B cell (primary cell): ENCODE measurements at regions not wholly inside any gene's neighbourhood (a gene's known extent, or its start where the extent isn't known, plus 50 kb on each side); places are given as distances from the start of the nearest gene placed in this dataset.

Source experiments
- ATAC-seq: fragments of 200-7000 bp; cut with Tn5 transposase; one replicate; pipeline ENCODE4 v1.10.0; 2021; ENCODE audit warnings: low read depth, mild to moderate bottlenecking, moderate number of reproducible peaks, moderate library complexity
- CTCF ChIA-PET: fragments of 350-600 bp; sonication (Branson Sonifier 250); formaldehyde crosslinking; loops from one replicate; lab custom pipeline; 2021; ENCODE audit warnings: antibody characterized with exemption, inconsistent platforms; lab: Charles Lee
- POLR2A ChIA-PET: fragments of 350-600 bp; sonication (Branson Sonifier 250); formaldehyde crosslinking; loops from one replicate; lab custom pipeline; 2021; ENCODE audit warnings: antibody characterized with exemption; lab: Charles Lee
- DNase-seq: peaks from one replicate; pipeline ENCODE4 v3.0.0; 2013
- H2AFZ ChIP-seq: 2 replicates; pipeline ENCODE4 v1.6.1; 2012; ENCODE audit warnings: mild to moderate bottlenecking, low read depth, low read length; ENCODE audit not compliant: insufficient read depth, poor library complexity, severe bottlenecking
- H3K27ac ChIP-seq, 2 donors: 1 replicate in 1 of 2; 2 replicates in 1 of 2; pipeline ENCODE4 v1.5.1; 2012 to 2013; ENCODE audit warnings: low read length in 2 of 2, mild to moderate bottlenecking in 2 of 2, moderate library complexity in 1 of 2
- H3K27me3 ChIP-seq, 4 experiments: fragments of 200-600 bp in 1 of 4; sonication (generic) in 1 of 4; replicated peaks in 1 of 4; 1 replicate in 2 of 4; 2 replicates in 2 of 4; pipeline versions ENCODE4 v1.6.1 to v1.7.0; 2013 to 2016; ENCODE audit warnings: low read length in 3 of 4, mild to moderate bottlenecking in 2 of 4, mixed read lengths in 1 of 4, moderate library complexity in 1 of 4; ENCODE audit not compliant: insufficient read depth in 4 of 4, control insufficient read depth in 3 of 4; ENCODE audit errors: control extremely low read depth in 1 of 4
- H3K36me3 ChIP-seq, 2 experiments: replicated peaks in 1 of 2; 1 replicate in 1 of 2; 2 replicates in 1 of 2; pipeline versions ENCODE4 v1.6.1 to v1.7.1; 2013; ENCODE audit warnings: low read length in 1 of 2; ENCODE audit not compliant: insufficient read depth in 2 of 2, control insufficient read depth in 1 of 2; ENCODE audit errors: control extremely low read depth in 1 of 2, extremely low read depth in 1 of 2
- H3K4me1 ChIP-seq, 2 donors: fragments of 200-600 bp in 1 of 2; sonication (generic) in 1 of 2; 1 replicate in 1 of 2; 2 replicates in 1 of 2; pipeline versions ENCODE4 v1.5.1 to v1.6.1; 2013 to 2017; ENCODE audit warnings: low read length in 2 of 2; ENCODE audit not compliant: control insufficient read depth in 2 of 2, insufficient read depth in 2 of 2
- H3K4me2 ChIP-seq: replicated peaks from 2 replicates; pipeline ENCODE3; 2012; ENCODE audit warnings: mild to moderate bottlenecking, low read depth, low read length; ENCODE audit not compliant: poor library complexity, severe bottlenecking
- H3K4me3 ChIP-seq, 5 experiments: fragments of 200-600 bp in 1 of 5; sonication (generic) in 1 of 5; 1 replicate in 3 of 5; 2 replicates in 2 of 5; pipeline versions ENCODE4 v1.5.1 to v1.7.0; 2011 to 2016; ENCODE audit warnings: low read length in 4 of 5, mild to moderate bottlenecking in 4 of 5, low read depth in 2 of 5, control low read depth in 1 of 5, moderate library complexity in 1 of 5; ENCODE audit not compliant: insufficient read depth in 1 of 5; ENCODE audit errors: control extremely low read depth in 1 of 5, extremely low read depth in 1 of 5
- H3K79me2 ChIP-seq: fragments of 200-600 bp; sonication (generic); one replicate; pipeline ENCODE4 v1.6.0; 2016; ENCODE audit warnings: low read length; ENCODE audit not compliant: control insufficient read depth, insufficient read depth
- H3K9ac ChIP-seq: fragments of 200-600 bp; sonication (generic); 2 replicates; pipeline ENCODE4 v1.6.1; 2017; ENCODE audit warnings: mild to moderate bottlenecking, low read length, moderate library complexity
- H3K9me3 ChIP-seq, 3 donors: one replicate each; pipeline versions ENCODE4 v1.6.1 to v1.7.1; 2013; ENCODE audit warnings: low read length in 2 of 3; ENCODE audit not compliant: control insufficient read depth in 2 of 3, insufficient read depth in 1 of 3; ENCODE audit errors: control extremely low read depth in 1 of 3
- H4K20me1 ChIP-seq: 2 replicates; pipeline ENCODE4 v1.6.0; 2012; ENCODE audit warnings: mild to moderate bottlenecking, low read length; ENCODE audit not compliant: insufficient read depth, control insufficient read depth, poor library complexity, severe bottlenecking
- H3K27ac Mint-ChIP-seq: one replicate; pipeline ENCODE4 v1.8.0; 2021; ENCODE audit warnings: mixed read lengths
- H3K27me3 Mint-ChIP-seq: one replicate; pipeline ENCODE4 v1.8.0; 2021; ENCODE audit warnings: mixed read lengths
- H3K4me1 Mint-ChIP-seq: one replicate; pipeline ENCODE4 v1.8.0; 2021; ENCODE audit warnings: mixed read lengths
- H3K4me3 Mint-ChIP-seq: one replicate; pipeline ENCODE4 v1.8.0; 2021; ENCODE audit warnings: mixed read lengths
- H3K9me3 Mint-ChIP-seq: one replicate; pipeline ENCODE4 v1.8.0; 2022; ENCODE audit warnings: mixed read lengths; ENCODE audit not compliant: insufficient read depth
- EZH2 ChIP-seq: IDR thresholded peaks from 2 replicates; pipeline ENCODE4 v1.6.1; 2012; ENCODE audit warnings: borderline replicate concordance, low read depth, mild to moderate bottlenecking, moderate library complexity, low read length; ENCODE audit not compliant: insufficient read depth, poor library complexity, severe bottlenecking
- WGBS: methylation state at CpG from one replicate; pipeline ENCODE4 v1.1.5; 2013; ENCODE audit warnings: missing lambda C conversion rate; ENCODE audit not compliant: insufficient coverage; 5-methylcytosine and 5-hydroxymethylcytosine counted together
- intact Hi-C: fragments of 100-400 bp; cut with micrococcal nuclease; formaldehyde crosslinking; loops from one replicate; pipeline ENCODE4 v1.10.0; 2022
- TF ChIP-seq, protein P1 (sequence below): fragments of 200-600 bp; IDR thresholded peaks from one replicate; pipeline ENCODE4 v1.8.0; 2022; ENCODE audit warnings: antibody characterized with exemption, mild to moderate bottlenecking

DNA sequence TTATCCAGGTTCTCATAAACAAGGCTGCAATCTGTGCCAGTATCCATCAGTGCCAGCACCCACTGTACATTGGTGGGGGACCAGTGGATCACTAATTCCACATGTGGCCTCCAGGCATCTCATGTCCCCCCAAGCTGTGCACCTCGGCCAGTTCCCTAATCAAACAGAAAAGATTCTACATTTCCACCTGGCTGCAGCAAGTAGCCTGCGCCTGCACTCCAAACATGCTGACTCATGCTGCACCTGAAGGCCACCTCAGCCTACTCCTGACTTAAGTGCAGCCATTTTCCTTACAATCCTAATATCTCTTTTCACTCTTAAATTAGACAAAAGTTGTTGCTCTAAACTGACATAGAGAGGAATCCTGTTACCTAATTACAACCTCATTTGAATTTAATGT, 729.4 kb upstream of the MIR17HG start:
- Histone ChIP-seq H3K79me2 (no peaks in the 10 kb centered on the region), H3K9me3 (peaks cover 0 to 33% (median 2%) of the 10 kb centered on the region in 3 donors), H3K9ac (no peak overlapping the region), H3K36me3 (no peaks in the 10 kb centered on the region), H3K27me3 (no peaks in the 10 kb centered on the region), H4K20me1 (no peaks in the 10 kb centered on the region), H3K4me2 (no peak overlapping the region), H3K4me3 (no peak overlapping the region), H3K27ac (no peak overlapping the region), H3K4me1 (no peaks in the 10 kb centered on the region), H2AFZ (no peak overlapping the region)
- WGBS: 96% methylated on average over 2 of the region's 2 CpGs
- H3K9me3 Mint-ChIP-seq: peaks cover 10% of the 10 kb centered on the region
- H3K27ac Mint-ChIP-seq: no peak overlapping the region
- TF ChIP-seq, protein P1, sequence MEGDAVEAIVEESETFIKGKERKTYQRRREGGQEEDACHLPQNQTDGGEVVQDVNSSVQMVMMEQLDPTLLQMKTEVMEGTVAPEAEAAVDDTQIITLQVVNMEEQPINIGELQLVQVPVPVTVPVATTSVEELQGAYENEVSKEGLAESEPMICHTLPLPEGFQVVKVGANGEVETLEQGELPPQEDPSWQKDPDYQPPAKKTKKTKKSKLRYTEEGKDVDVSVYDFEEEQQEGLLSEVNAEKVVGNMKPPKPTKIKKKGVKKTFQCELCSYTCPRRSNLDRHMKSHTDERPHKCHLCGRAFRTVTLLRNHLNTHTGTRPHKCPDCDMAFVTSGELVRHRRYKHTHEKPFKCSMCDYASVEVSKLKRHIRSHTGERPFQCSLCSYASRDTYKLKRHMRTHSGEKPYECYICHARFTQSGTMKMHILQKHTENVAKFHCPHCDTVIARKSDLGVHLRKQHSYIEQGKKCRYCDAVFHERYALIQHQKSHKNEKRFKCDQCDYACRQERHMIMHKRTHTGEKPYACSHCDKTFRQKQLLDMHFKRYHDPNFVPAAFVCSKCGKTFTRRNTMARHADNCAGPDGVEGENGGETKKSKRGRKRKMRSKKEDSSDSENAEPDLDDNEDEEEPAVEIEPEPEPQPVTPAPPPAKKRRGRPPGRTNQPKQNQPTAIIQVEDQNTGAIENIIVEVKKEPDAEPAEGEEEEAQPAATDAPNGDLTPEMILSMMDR: no peak
- no peak for TF ChIP-seq EZH2
- no peaks in the 10 kb centered on the region for H3K4me1 Mint-ChIP-seq
- DNase-seq: no peak
- CTCF ChIA-PET: no interaction called here
- no peak for ATAC-seq
- intact Hi-C loops: no loop called here
- no peaks in the 10 kb centered on the region for H3K27me3 Mint-ChIP-seq
- POLR2A ChIA-PET: no interaction called here
- H3K4me3 Mint-ChIP-seq: no peak overlapping the region

DNA sequence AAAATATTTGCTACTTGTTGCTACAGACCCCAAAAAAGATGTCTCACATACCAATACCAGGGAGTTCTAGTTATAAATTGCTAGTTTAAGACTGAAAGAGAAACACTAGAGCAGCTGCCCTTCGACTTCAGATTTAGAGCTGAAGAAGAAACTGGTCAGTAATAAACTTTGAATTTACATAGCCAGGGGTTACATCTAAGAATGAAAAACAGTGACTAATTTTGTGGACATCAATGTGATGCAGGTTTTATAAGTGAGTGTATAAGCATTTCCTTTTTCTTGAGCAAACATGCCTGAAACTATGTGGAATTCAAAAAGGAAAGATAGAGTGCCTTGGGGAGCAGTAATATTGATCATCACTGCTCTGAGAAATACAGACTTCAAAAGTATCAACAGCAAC, 724.9 kb upstream of the MIR17HG start:
- no peaks in the 10 kb centered on the region for H3K9me3 Mint-ChIP-seq
- intact Hi-C loops: no loop called here
- POLR2A ChIA-PET: no interaction called here
- no peak overlapping the region for H2AFZ ChIP-seq
- H3K9me3 ChIP-seq: peaks cover 0 to 4% (median 3%) of the 10 kb centered on the region in 3 donors
- no peaks in the 10 kb centered on the region for H3K4me1 ChIP-seq
- no peaks in the 10 kb centered on the region for H4K20me1 ChIP-seq
- no peaks in the 10 kb centered on the region for H3K36me3 ChIP-seq
- ATAC-seq: no peak
- H3K4me3 ChIP-seq: no peak overlapping the region
- no peak overlapping the region for H3K4me2 ChIP-seq
- H3K9ac ChIP-seq: no peak overlapping the region
- CTCF ChIA-PET: no interaction called here
- H3K79me2 ChIP-seq: no peaks in the 10 kb centered on the region
- H3K27me3 Mint-ChIP-seq: no peaks in the 10 kb centered on the region
- no peak overlapping the region for H3K27ac ChIP-seq
- H3K4me1 Mint-ChIP-seq: no peaks in the 10 kb centered on the region
- no CpG with 5 or more reads among the region's 1 CpG for WGBS
- H3K27ac Mint-ChIP-seq: no peak overlapping the region
- H3K4me3 Mint-ChIP-seq: no peak overlapping the region
- TF ChIP-seq EZH2: no peak
- TF ChIP-seq, protein P1: no peak
- DNase-seq: no peak
- no peaks in the 10 kb centered on the region for H3K27me3 ChIP-seq
